SH-SY5Y (cell line): ENCODE measurements at regions not wholly inside any gene's neighbourhood (a gene's known extent, or its start where the extent isn't known, plus 50 kb on each side); places are given as distances from the start of the nearest gene placed in this dataset.

Source experiments
- GATA2 ChIP-seq: IDR thresholded peaks from 2 replicates; pipeline ENCODE4 v1.6.1; 2011; ENCODE audit warnings: mild to moderate bottlenecking, low read depth, low read length
- GATA3 ChIP-seq: IDR thresholded peaks from 2 replicates; pipeline ENCODE4 v1.6.1; 2011; ENCODE audit warnings: low read depth, mild to moderate bottlenecking, low read length, moderate library complexity

- TF ChIP-seq GATA3, result no peak
- no peak for TF ChIP-seq GATA2
Observed at GRCh38 chr9:22622815-22623214, 176.2 kb downstream of the DMRTA1 start.

- TF ChIP-seq GATA2 (no peak), GATA3 (no peak)
Observed at GRCh38 chr9:22623236-22623635, 176.6 kb downstream of the DMRTA1 start.

- TF ChIP-seq GATA3 (no peak), GATA2 (no peak)
Observed at GRCh38 chr9:22625540-22625939, 178.9 kb downstream of the DMRTA1 start.

- no peak for TF ChIP-seq GATA2
- TF ChIP-seq GATA3, result no peak
Observed at GRCh38 chr9:22643541-22643940, 196.9 kb downstream of the DMRTA1 start.

GRCh38 chr9:22645893-22646292, 199.3 kb downstream of the DMRTA1 start:
- TF ChIP-seq GATA2 (no peak), GATA3 (no peak)

- TF ChIP-seq GATA2, result no peak
Observed at GRCh38 chr9:22649384-22649783, 202.8 kb downstream of the DMRTA1 start.

- TF ChIP-seq GATA2 (no peak), GATA3 (no peak)
Observed at GRCh38 chr9:22650145-22650544, 203.5 kb downstream of the DMRTA1 start.

GRCh38 chr9:22650946-22651345, 204.3 kb downstream of the DMRTA1 start:
- TF ChIP-seq GATA2 (no peak), GATA3 (no peak)

GRCh38 chr9:22654833-22655232, 208.2 kb downstream of the DMRTA1 start:
- no peak for TF ChIP-seq GATA3
- no peak for TF ChIP-seq GATA2

GRCh38 chr9:22657713-22658112, 211.1 kb downstream of the DMRTA1 start:
- TF ChIP-seq GATA3 (no peak), GATA2 (no peak)

GRCh38 chr9:22682536-22682935, 235.9 kb downstream of the DMRTA1 start:
- TF ChIP-seq GATA2, result no peak
- TF ChIP-seq GATA3, result no peak

GRCh38 chr9:22682961-22683699, 236.5 kb downstream of the DMRTA1 start:
- TF ChIP-seq GATA3 (no peak), GATA2 (no peak)

GRCh38 chr9:22683700-22684075, 237.1 kb downstream of the DMRTA1 start:
- no peak for TF ChIP-seq GATA3
- TF ChIP-seq GATA2, result no peak

GRCh38 chr9:22693156-22693555, 246.5 kb downstream of the DMRTA1 start:
- TF ChIP-seq GATA2 (no peak), GATA3 (no peak)

- TF ChIP-seq GATA3 (no peak), GATA2 (no peak)
Observed at GRCh38 chr9:22700171-22700570, 253.5 kb downstream of the DMRTA1 start.

- TF ChIP-seq GATA2 (no peak), GATA3 (no peak)
Observed at GRCh38 chr9:22718653-22719052, 272.0 kb downstream of the DMRTA1 start.
